Gastroesophageal sphincter (tissue), 4 donors: ENCODE measurements at regions not wholly inside any gene's neighbourhood (a gene's known extent, or its start where the extent isn't known, plus 50 kb on each side); places are given as distances from the start of the nearest gene placed in this dataset.

ENCODE experiments used
- ATAC-seq: fragments of 150-250 bp; one replicate; pipeline ENCODE4 v1.9.1; 2016; ENCODE audit warnings: mild to moderate bottlenecking, moderate library complexity
- H3K27ac ChIP-seq, 4 donors: fragments of 200-600 bp; sonication (generic) in 3 of 4; 1 replicate in 3 of 4; 2 replicates in 1 of 4; pipeline ENCODE4 v1.5.1; 2016 to 2019
- H3K27me3 ChIP-seq: fragments of 200-600 bp; sonication (generic); one replicate; pipeline ENCODE4 v1.5.1; 2019
- H3K36me3 ChIP-seq, 2 donors: fragments of 200-600 bp; sonication (generic); one replicate each; pipeline ENCODE4 v1.5.1; 2019; ENCODE audit warnings: control low read depth in 1 of 2
- H3K4me1 ChIP-seq, 3 donors: fragments of 200-600 bp; sonication (generic); 1 replicate in 2 of 3; 2 replicates in 1 of 3; pipeline ENCODE4 v1.5.1; 2016 to 2019; ENCODE audit warnings: control low read depth in 2 of 3
- H3K4me3 ChIP-seq, 2 donors: fragments of 200-600 bp; sonication (generic); one replicate each; pipeline ENCODE4 v1.5.1; 2019; ENCODE audit warnings: mild to moderate bottlenecking in 1 of 2, moderate library complexity in 1 of 2
- H3K9me3 ChIP-seq, 3 donors: fragments of 200-600 bp; sonication (generic); one replicate each; pipeline ENCODE4 v1.5.1; 2017 to 2019; ENCODE audit warnings: control low read depth in 2 of 3
- EP300 ChIP-seq: sonication (generic); formaldehyde crosslinking; IDR thresholded peaks from one replicate; pipeline ENCODE4 v1.6.1; 2017; ENCODE audit warnings: antibody characterized with exemption, mild to moderate bottlenecking
- POLR2A ChIP-seq, 2 donors: fragments of 450-650 bp; IDR thresholded peaks; one replicate each; pipeline ENCODE4 v1.6.1; 2017; ENCODE audit warnings: antibody characterized with exemption in 2 of 2, mild to moderate bottlenecking in 2 of 2, moderate library complexity in 1 of 2
- POLR2AphosphoS5 ChIP-seq: sonication (generic); formaldehyde crosslinking; IDR thresholded peaks from one replicate; pipeline ENCODE4 v1.6.1; 2017; ENCODE audit warnings: antibody characterized with exemption
- WGBS, 2 donors: methylation state at CpG; one replicate each; pipeline ENCODE4 v1.1.5; 2018; ENCODE audit warnings: low coverage in 1 of 2; 5-methylcytosine and 5-hydroxymethylcytosine counted together
- TF ChIP-seq, protein P1 (sequence below), 4 experiments: fragments of 200-600 bp in 2 of 4; fragments of 450-650 bp in 2 of 4; sonication (generic) in 1 of 4; IDR thresholded peaks; one replicate each; pipeline ENCODE4 v1.5.1; 2017 to 2019; ENCODE audit warnings: antibody characterized with exemption in 4 of 4, mild to moderate bottlenecking in 2 of 4, moderate library complexity in 2 of 4

- H3K9me3 ChIP-seq, result no peaks in the 10 kb centered on the region
- H3K27me3 ChIP-seq, result no peaks in the 10 kb centered on the region
- no peak overlapping the region for H3K4me3 ChIP-seq
- no peaks in the 10 kb centered on the region for H3K4me1 ChIP-seq
- WGBS, 2 donors, result 87 to 97% methylated on average over 3 of the region's 3 CpGs
- H3K36me3 ChIP-seq, result no peaks in the 10 kb centered on the region
- TF ChIP-seq POLR2A (IDR thresholded peaks at IDR 0.05), result no peak
- H3K27ac ChIP-seq, result no peak overlapping the region
- no peak for ATAC-seq
Measured at GRCh38 chr12:75838309-75838708, 193.3 kb downstream of the PHLDA1 start.

DNA sequence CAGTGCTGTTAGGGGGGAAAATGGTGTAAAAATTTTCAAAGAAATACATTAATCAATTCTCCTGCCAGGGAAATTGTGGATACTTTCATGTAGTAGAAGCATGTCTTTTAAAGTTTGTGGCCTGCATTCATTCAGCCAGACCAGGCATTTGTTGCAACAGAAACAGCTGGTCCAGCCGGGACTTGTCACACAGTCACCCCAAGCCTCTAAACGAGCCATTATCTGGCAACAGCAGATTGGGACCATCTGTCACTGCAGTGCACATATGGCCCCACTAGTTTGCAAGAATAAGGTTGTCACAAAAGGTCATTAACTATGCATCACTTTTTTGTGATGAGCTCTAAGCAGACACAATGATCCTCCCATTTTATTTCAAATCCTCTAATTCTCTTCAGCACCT lies 193.9 kb downstream of the PHLDA1 start:
- Histone ChIP-seq H3K27ac (no peak overlapping the region), H3K27me3 (no peaks in the 10 kb centered on the region), H3K4me3 (no peak overlapping the region), H3K4me1 (no peaks in the 10 kb centered on the region), H3K9me3 (no peaks in the 10 kb centered on the region), H3K36me3 (no peaks in the 10 kb centered on the region)
- no peak for ATAC-seq
- TF ChIP-seq POLR2AphosphoS5 (no peak), EP300 (no peak), POLR2A (IDR thresholded peaks at IDR 0.05) (no peak)
- TF ChIP-seq, protein P1, sequence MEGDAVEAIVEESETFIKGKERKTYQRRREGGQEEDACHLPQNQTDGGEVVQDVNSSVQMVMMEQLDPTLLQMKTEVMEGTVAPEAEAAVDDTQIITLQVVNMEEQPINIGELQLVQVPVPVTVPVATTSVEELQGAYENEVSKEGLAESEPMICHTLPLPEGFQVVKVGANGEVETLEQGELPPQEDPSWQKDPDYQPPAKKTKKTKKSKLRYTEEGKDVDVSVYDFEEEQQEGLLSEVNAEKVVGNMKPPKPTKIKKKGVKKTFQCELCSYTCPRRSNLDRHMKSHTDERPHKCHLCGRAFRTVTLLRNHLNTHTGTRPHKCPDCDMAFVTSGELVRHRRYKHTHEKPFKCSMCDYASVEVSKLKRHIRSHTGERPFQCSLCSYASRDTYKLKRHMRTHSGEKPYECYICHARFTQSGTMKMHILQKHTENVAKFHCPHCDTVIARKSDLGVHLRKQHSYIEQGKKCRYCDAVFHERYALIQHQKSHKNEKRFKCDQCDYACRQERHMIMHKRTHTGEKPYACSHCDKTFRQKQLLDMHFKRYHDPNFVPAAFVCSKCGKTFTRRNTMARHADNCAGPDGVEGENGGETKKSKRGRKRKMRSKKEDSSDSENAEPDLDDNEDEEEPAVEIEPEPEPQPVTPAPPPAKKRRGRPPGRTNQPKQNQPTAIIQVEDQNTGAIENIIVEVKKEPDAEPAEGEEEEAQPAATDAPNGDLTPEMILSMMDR (IDR thresholded peaks at IDR 0.05), result no peak
- WGBS, 2 donors, result 61% methylated on average over 2 of the region's 2 CpGs; no CpG with 5 or more reads in 1 of the 2 donors

DNA sequence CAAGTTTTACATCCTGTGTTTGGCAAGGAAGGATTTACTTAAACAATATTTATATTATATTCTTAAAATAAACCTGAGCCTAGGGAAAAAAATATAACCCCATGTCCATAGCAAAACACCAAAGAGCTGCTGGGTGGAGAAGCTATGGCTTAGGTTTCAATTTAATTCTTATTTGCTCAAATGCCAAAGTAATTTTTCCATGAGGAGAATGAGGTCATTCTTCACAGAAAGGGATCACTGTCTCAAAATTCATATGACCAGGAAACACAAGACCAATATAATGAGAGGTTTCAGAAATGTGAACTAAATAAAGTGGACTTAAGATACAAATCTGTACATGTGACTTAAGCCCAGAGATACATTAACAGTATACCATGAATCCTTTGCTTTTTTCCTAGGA lies 195.0 kb downstream of the PHLDA1 start:
- Histone ChIP-seq H3K4me1 (no peaks in the 10 kb centered on the region), H3K9me3 (no peaks in the 10 kb centered on the region), H3K4me3 (no peak overlapping the region), H3K27ac (no peak overlapping the region), H3K27me3 (no peaks in the 10 kb centered on the region), H3K36me3 (no peaks in the 10 kb centered on the region)
- no peak for ATAC-seq
- TF ChIP-seq EP300, result no peak
- TF ChIP-seq POLR2AphosphoS5, result no peak
- TF ChIP-seq, protein P1 (IDR thresholded peaks at IDR 0.05), result no peak
- no peak for TF ChIP-seq POLR2A (IDR thresholded peaks at IDR 0.05)

DNA sequence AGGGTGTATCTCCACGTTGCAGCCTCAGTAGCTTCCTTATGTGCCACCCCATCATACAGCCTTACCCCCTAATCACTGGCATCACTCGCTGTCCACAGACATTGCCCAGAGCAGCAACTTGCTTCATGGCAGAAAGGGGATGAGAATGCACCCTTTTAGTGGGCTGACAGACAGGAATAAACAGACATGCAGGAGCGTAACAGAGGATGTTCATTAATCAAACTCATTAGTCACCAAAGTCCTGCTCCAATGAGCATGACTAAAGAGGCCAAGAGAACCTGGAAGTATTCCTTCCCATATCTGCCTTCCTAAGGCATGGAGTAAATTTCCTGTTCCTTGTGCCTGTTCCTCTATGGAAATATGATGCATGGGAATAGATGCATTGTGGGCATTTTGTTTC lies 197.0 kb downstream of the PHLDA1 start:
- Histone ChIP-seq H3K36me3 (no peaks in the 10 kb centered on the region), H3K9me3 (no peaks in the 10 kb centered on the region), H3K4me1 (no peaks in the 10 kb centered on the region), H3K4me3 (no peak overlapping the region), H3K27me3 (no peaks in the 10 kb centered on the region), H3K27ac (no peak overlapping the region)
- no peak for TF ChIP-seq EP300
- TF ChIP-seq, protein P1 (IDR thresholded peaks at IDR 0.05), result no peak
- no peak for TF ChIP-seq POLR2AphosphoS5
- no peak for TF ChIP-seq POLR2A (IDR thresholded peaks at IDR 0.05)
- no peak for ATAC-seq
- 75% methylated on average over 3 of the region's 3 CpGs; no CpG with 5 or more reads in 1 of the 2 donors for WGBS, 2 donors

- 67% methylated on average over 3 of the region's 3 CpGs for WGBS, 2 donors
- Histone ChIP-seq H3K27me3 (no peaks in the 10 kb centered on the region), H3K27ac (no peak overlapping the region), H3K4me3 (no peak overlapping the region), H3K4me1 (no peaks in the 10 kb centered on the region), H3K9me3 (no peaks in the 10 kb centered on the region), H3K36me3 (no peaks in the 10 kb centered on the region)
- no peak for ATAC-seq
- TF ChIP-seq POLR2A (IDR thresholded peaks at IDR 0.05) (no peak), POLR2AphosphoS5 (no peak), EP300 (no peak)
- TF ChIP-seq, protein P1 (IDR thresholded peaks at IDR 0.05), result no peak
Measured at GRCh38 chr12:75833268-75833667, 198.3 kb downstream of the PHLDA1 start.

- no peaks in the 10 kb centered on the region for H3K4me1 ChIP-seq
- H3K4me3 ChIP-seq, result no peak overlapping the region
- no peaks in the 10 kb centered on the region for H3K27me3 ChIP-seq
- TF ChIP-seq, protein P1 (IDR thresholded peaks at IDR 0.05), result no peak
- TF ChIP-seq POLR2AphosphoS5, result no peak
- no peak for TF ChIP-seq POLR2A (IDR thresholded peaks at IDR 0.05)
- TF ChIP-seq EP300, result no peak
- ATAC-seq, result no peak
- H3K27ac ChIP-seq, result no peak overlapping the region
- H3K36me3 ChIP-seq, result no peaks in the 10 kb centered on the region
- no peaks in the 10 kb centered on the region for H3K9me3 ChIP-seq
- 19 to 67% methylated on average over 2 of the region's 2 CpGs for WGBS, 2 donors
Measured at GRCh38 chr12:75831402-75831801, 200.2 kb downstream of the PHLDA1 start.
